22Rv1 (cell line): ENCODE measurements at regions not wholly inside any gene's neighbourhood (a gene's known extent, or its start where the extent isn't known, plus 50 kb on each side); places are given as distances from the start of the nearest gene placed in this dataset.

ENCODE experiments used
- CTCF ChIP-seq: fragments of 450-650 bp; IDR thresholded peaks from 2 replicates; pipeline ENCODE4 v1.5.1; 2017; ENCODE audit warnings: mild to moderate bottlenecking
- ZFX ChIP-seq: fragments of 450-650 bp; IDR thresholded peaks from 2 replicates; pipeline ENCODE4 v1.6.1; 2017; ENCODE audit warnings: antibody characterized with exemption, borderline replicate concordance

GRCh38 chr2:129460299-129461198 lies 518.9 kb upstream of the RAB6C start:
- TF ChIP-seq CTCF (no peak), ZFX (no peak)
